ENCODE measurements at regions not wholly inside any gene's neighbourhood (a gene's known extent, or its start where the extent isn't known, plus 50 kb on each side); places are given as distances from the start of the nearest gene placed in this dataset.

GRCh38 chr9:113781381-113781780 lies 94.7 kb upstream of the ZNF618 start:
- no peak overlapping the region for H3K4me3 ChIP-seq
- no peak for ATAC-seq
- intact Hi-C loops (cut with DNase I, micrococcal nuclease): no loop called here
- H3K36me3 ChIP-seq (ENCODE audit: low read depth): no peaks in the 10 kb centered on the region
- no peak for DNase-seq
- no peak for TF ChIP-seq CTCF (IDR thresholded peaks at IDR 0.05)
- no peaks in the 10 kb centered on the region for H3K4me1 ChIP-seq (ENCODE audit: low read depth)
- no peaks in the 10 kb centered on the region for H3K9me3 ChIP-seq

GRCh38 chr9:113781896-113782295 lies 94.2 kb upstream of the ZNF618 start:
- no peaks in the 10 kb centered on the region for H3K4me1 ChIP-seq (ENCODE audit: low read depth)
- H3K36me3 ChIP-seq (ENCODE audit: low read depth): no peaks in the 10 kb centered on the region
- no peak for ATAC-seq
- H3K4me3 ChIP-seq: no peak overlapping the region
- intact Hi-C loops (cut with DNase I, micrococcal nuclease): no loop called here
- DNase-seq: no peak
- no peaks in the 10 kb centered on the region for H3K9me3 ChIP-seq
- no peak for TF ChIP-seq CTCF (IDR thresholded peaks at IDR 0.05)

- H3K4me3 ChIP-seq: no peak overlapping the region
- H3K36me3 ChIP-seq (ENCODE audit: low read depth): no peaks in the 10 kb centered on the region
- H3K9me3 ChIP-seq: no peaks in the 10 kb centered on the region
- no peak for ATAC-seq
- no peak for TF ChIP-seq CTCF (IDR thresholded peaks at IDR 0.05)
- intact Hi-C loops (cut with DNase I, micrococcal nuclease): no loop called here
- H3K4me1 ChIP-seq (ENCODE audit: low read depth): no peaks in the 10 kb centered on the region
- DNase-seq: no peak
Observed at GRCh38 chr9:113783475-113783874, 92.6 kb upstream of the ZNF618 start.

GRCh38 chr9:113785334-113785733 lies 90.8 kb upstream of the ZNF618 start:
- no peaks in the 10 kb centered on the region for H3K36me3 ChIP-seq (ENCODE audit: low read depth)
- H3K9me3 ChIP-seq: no peaks in the 10 kb centered on the region
- no peak for DNase-seq
- H3K4me1 ChIP-seq (ENCODE audit: low read depth): no peaks in the 10 kb centered on the region
- no peak for TF ChIP-seq CTCF (IDR thresholded peaks at IDR 0.05)
- no peak overlapping the region for H3K4me3 ChIP-seq
- no peak for ATAC-seq
- intact Hi-C loops (cut with DNase I, micrococcal nuclease): no loop called here

GRCh38 chr9:113786071-113786470 lies 90.0 kb upstream of the ZNF618 start:
- intact Hi-C loops (cut with DNase I, micrococcal nuclease): no loop called here
- H3K4me1 ChIP-seq (ENCODE audit: low read depth): no peaks in the 10 kb centered on the region
- DNase-seq (no peak), ATAC-seq (no peak)
- no peak for TF ChIP-seq CTCF (IDR thresholded peaks at IDR 0.05)
- H3K4me3 ChIP-seq: no peak overlapping the region
- H3K36me3 ChIP-seq (ENCODE audit: low read depth): no peaks in the 10 kb centered on the region
- no peaks in the 10 kb centered on the region for H3K9me3 ChIP-seq

GRCh38 chr9:113787871-113788270 lies 88.2 kb upstream of the ZNF618 start:
- TF ChIP-seq CTCF (IDR thresholded peaks at IDR 0.05): no peak
- intact Hi-C loops (cut with DNase I, micrococcal nuclease): no loop called here
- Histone ChIP-seq H3K36me3 (ENCODE audit: low read depth) (no peaks in the 10 kb centered on the region), H3K4me3 (no peak overlapping the region), H3K9me3 (no peaks in the 10 kb centered on the region), H3K4me1 (ENCODE audit: low read depth) (no peaks in the 10 kb centered on the region)
- ATAC-seq (no peak), DNase-seq (no peak)
